ENCODE measurements at regions not wholly inside any gene's neighbourhood (a gene's known extent, or its start where the extent isn't known, plus 50 kb on each side); places are given as distances from the start of the nearest gene placed in this dataset.

DNA sequence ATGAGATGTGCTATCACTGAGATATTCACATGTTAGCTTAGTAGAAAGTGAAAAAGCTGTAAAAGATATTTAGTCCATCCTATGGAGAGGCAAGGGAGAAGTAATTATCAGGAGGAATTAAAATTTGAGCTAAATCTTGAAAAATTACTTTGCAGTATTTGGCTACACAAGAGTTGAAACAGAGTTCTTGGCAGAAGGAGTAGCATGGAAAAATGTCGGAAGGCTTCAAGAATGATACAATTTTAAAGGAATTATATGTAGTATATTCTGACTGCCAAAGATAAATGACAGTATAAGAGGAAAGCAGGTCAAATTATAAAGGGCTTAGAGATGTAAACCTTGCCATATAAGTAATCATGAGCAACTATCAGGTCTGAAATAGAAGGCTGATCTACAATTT lies 518.9 kb downstream of the BRINP3 start:
- no peaks in the 10 kb centered on the region for H3K4me1 ChIP-seq (ENCODE audit: insufficient read depth, poor library complexity, severe bottlenecking)

DNA sequence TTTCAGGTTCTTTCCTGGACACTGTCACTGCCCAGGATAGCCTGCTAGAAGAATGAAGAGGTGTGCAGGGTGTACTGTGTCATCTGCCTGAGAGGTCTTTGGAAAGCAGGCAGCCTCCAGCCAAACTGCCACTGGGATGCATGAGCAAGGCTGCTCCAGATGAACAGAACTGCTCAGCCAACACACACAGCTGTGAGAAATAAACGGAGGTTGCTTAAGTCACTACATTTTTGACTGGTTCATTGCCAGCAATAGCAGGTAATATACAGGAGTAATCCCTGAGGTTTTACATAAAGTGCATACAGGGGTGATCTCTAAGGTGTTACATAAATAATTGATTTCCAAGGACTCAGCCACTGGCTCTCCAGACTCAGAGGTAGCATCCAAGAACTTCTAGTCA lies 516.9 kb downstream of the BRINP3 start:
- no peak overlapping the region for H3K4me3 ChIP-seq (ENCODE audit: severe bottlenecking)
- no peaks in the 10 kb centered on the region for H3K27me3 ChIP-seq (ENCODE audit: insufficient read depth, poor library complexity, severe bottlenecking)
- no peaks in the 10 kb centered on the region for H3K9me3 ChIP-seq (ENCODE audit: severe bottlenecking)
- H3K4me1 ChIP-seq (ENCODE audit: insufficient read depth, poor library complexity, severe bottlenecking) = no peaks in the 10 kb centered on the region
- TF ChIP-seq, protein P1, sequence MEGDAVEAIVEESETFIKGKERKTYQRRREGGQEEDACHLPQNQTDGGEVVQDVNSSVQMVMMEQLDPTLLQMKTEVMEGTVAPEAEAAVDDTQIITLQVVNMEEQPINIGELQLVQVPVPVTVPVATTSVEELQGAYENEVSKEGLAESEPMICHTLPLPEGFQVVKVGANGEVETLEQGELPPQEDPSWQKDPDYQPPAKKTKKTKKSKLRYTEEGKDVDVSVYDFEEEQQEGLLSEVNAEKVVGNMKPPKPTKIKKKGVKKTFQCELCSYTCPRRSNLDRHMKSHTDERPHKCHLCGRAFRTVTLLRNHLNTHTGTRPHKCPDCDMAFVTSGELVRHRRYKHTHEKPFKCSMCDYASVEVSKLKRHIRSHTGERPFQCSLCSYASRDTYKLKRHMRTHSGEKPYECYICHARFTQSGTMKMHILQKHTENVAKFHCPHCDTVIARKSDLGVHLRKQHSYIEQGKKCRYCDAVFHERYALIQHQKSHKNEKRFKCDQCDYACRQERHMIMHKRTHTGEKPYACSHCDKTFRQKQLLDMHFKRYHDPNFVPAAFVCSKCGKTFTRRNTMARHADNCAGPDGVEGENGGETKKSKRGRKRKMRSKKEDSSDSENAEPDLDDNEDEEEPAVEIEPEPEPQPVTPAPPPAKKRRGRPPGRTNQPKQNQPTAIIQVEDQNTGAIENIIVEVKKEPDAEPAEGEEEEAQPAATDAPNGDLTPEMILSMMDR (IDR thresholded peaks at IDR 0.05; ENCODE audit: poor library complexity, severe bottlenecking) = no peak
- DNase-seq (ENCODE audit: low spot score) = no peak
- no peak for ATAC-seq (ENCODE audit: low read depth)
- no peaks in the 10 kb centered on the region for H3K36me3 ChIP-seq (ENCODE audit: low read depth)
- H3K27ac ChIP-seq (ENCODE audit: poor library complexity, severe bottlenecking) = no peak overlapping the region

More for the DNA sequence above, 518.9 kb downstream of the BRINP3 start:
- Histone ChIP-seq H3K36me3 (ENCODE audit: low read depth) (no peaks in the 10 kb centered on the region), H3K4me3 (ENCODE audit: severe bottlenecking) (no peak overlapping the region), H3K9me3 (ENCODE audit: severe bottlenecking) (no peaks in the 10 kb centered on the region), H3K27ac (ENCODE audit: poor library complexity, severe bottlenecking) (no peak overlapping the region), H3K27me3 (ENCODE audit: insufficient read depth, poor library complexity, severe bottlenecking) (no peaks in the 10 kb centered on the region)
- DNase-seq (ENCODE audit: low spot score) (no peak), ATAC-seq (ENCODE audit: low read depth) (no peak)
- TF ChIP-seq, protein P1 (IDR thresholded peaks at IDR 0.05; ENCODE audit: poor library complexity, severe bottlenecking) = no peak

DNA sequence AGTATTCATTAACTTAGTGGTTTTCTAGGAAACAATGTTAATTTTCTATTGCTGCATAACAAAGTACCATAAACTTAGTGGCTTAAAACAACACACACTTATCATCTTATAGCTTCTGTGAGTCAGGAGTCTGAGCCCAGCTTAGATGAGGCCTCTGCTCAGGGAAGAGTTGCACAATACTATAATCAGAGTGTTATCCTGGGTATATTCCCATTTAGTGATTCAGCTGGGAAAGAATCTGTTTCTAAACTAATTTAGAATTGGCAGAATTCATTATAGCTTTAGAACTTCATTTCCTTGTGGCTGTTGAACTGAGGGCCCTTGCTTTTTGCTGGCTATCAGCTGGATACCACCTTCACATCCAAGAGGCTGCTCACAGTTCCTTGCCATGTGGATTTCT lies 515.5 kb downstream of the BRINP3 start:
- no peak for DNase-seq (ENCODE audit: low spot score)
- TF ChIP-seq, protein P1 (IDR thresholded peaks at IDR 0.05; ENCODE audit: poor library complexity, severe bottlenecking) = no peak
- no peaks in the 10 kb centered on the region for H3K9me3 ChIP-seq (ENCODE audit: severe bottlenecking)
- no peaks in the 10 kb centered on the region for H3K27me3 ChIP-seq (ENCODE audit: insufficient read depth, poor library complexity, severe bottlenecking)
- no peak overlapping the region for H3K4me3 ChIP-seq (ENCODE audit: severe bottlenecking)
- H3K36me3 ChIP-seq (ENCODE audit: low read depth) = no peaks in the 10 kb centered on the region
- H3K27ac ChIP-seq (ENCODE audit: poor library complexity, severe bottlenecking) = no peak overlapping the region
- no peaks in the 10 kb centered on the region for H3K4me1 ChIP-seq (ENCODE audit: insufficient read depth, poor library complexity, severe bottlenecking)
- ATAC-seq (ENCODE audit: low read depth) = peak; percentile 76

DNA sequence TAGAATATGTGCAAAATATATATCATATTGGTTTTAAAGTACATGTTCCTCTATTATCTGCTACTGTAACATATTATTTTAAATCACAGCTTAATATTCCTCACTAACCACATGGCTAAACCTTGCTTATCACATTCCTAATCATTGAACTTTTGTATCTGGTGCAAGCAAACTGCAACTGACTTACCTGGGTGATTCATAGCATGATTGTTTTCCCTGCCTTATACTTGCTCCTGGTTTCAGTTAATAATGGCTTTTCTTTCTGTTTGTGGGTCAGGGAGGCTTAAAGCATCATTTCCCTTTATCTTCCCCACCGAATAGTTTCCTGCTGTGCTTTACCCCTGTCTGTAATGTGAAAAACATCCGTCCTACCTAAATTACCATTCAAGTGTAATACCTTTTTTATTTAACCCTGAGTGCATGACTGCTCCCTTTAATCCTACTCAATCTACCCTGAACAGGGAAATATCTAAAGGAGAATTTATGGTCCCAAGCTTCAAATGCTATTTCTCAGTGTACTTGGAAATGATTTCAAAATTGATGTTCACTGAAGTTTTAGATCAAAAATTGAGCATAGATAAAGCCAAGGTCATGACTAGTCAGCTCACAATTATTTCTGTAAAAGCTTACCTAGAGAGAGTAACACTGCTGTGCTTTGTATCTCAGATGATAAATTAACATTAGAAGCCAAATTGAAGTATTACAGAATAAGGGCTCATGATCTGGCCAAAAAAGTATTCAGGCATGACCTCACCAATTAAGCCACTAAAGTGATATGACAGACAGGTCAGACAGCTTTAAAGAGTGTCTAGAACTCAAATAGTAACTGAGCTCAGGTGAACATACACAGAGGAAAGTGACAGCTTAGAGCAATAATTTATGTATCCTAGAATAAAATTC lies 507.1 kb downstream of the BRINP3 start:
- DNase-seq (ENCODE audit: low spot score) (no peak), ATAC-seq (ENCODE audit: low read depth) (no peak)
- no peaks in the 10 kb centered on the region for H3K9me3 ChIP-seq (ENCODE audit: severe bottlenecking)
- no peaks in the 10 kb centered on the region for H3K36me3 ChIP-seq (ENCODE audit: low read depth)
- TF ChIP-seq, protein P1 (IDR thresholded peaks at IDR 0.05; ENCODE audit: poor library complexity, severe bottlenecking) = no peak
- no peak overlapping the region for H3K27ac ChIP-seq (ENCODE audit: poor library complexity, severe bottlenecking)
- H3K4me3 ChIP-seq (ENCODE audit: severe bottlenecking) = no peak overlapping the region
- H3K27me3 ChIP-seq (ENCODE audit: insufficient read depth, poor library complexity, severe bottlenecking) = no peaks in the 10 kb centered on the region
- H3K4me1 ChIP-seq (ENCODE audit: insufficient read depth, poor library complexity, severe bottlenecking) = no peaks in the 10 kb centered on the region

DNA sequence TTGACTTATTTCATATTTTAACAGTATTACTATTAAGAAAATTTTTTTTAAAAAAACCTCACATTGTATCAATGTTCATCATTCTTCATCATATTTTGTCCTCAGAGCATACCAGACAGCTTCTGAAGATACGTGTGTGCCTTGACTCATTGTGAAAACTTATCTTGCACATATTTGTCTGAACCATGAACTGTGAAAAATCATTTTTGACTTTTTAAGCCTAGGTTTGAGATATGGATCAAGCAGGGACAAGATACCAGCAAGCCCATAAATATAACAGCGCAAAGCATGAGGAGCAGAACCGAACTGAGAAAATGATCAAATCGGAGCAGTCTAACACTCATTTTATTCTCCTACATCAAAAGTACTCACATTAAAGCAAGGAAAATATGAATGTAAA lies 506.0 kb downstream of the BRINP3 start:
- H3K4me3 ChIP-seq (ENCODE audit: severe bottlenecking) = no peak overlapping the region
- TF ChIP-seq, protein P1 (IDR thresholded peaks at IDR 0.05; ENCODE audit: poor library complexity, severe bottlenecking) = no peak
- ATAC-seq (ENCODE audit: low read depth) = no peak
- peaks cover 6% of the 10 kb centered on the region for H3K9me3 ChIP-seq (ENCODE audit: severe bottlenecking)
- H3K4me1 ChIP-seq (ENCODE audit: insufficient read depth, poor library complexity, severe bottlenecking) = no peaks in the 10 kb centered on the region
- no peak overlapping the region for H3K27ac ChIP-seq (ENCODE audit: poor library complexity, severe bottlenecking)
- no peak for DNase-seq (ENCODE audit: low spot score)
- H3K27me3 ChIP-seq (ENCODE audit: insufficient read depth, poor library complexity, severe bottlenecking) = no peaks in the 10 kb centered on the region
- H3K36me3 ChIP-seq (ENCODE audit: low read depth) = no peaks in the 10 kb centered on the region
